H1 (cell line): ENCODE measurements at regions not wholly inside any gene's neighbourhood (a gene's known extent, or its start where the extent isn't known, plus 50 kb on each side); places are given as distances from the start of the nearest gene placed in this dataset.

Experiments
- CTCF ChIA-PET: fragments of 300-600 bp; sonication (Branson Sonifier 250); formaldehyde crosslinking; loops from one replicate; lab custom pipeline; 2021; ENCODE audit not compliant: partially characterized antibody; lab: Charles Lee
- POLR2A ChIA-PET: fragments of 300-600 bp; sonication (Branson Sonifier 250); formaldehyde crosslinking; loops from one replicate; lab custom pipeline; 2021; ENCODE audit warnings: inconsistent platforms; ENCODE audit not compliant: partially characterized antibody; lab: Charles Lee
- DNase-seq, 2 experiments: peaks; one replicate each; pipeline versions ENCODE4 v3.0.0 to v3.0.0-alpha.2; 2010 to 2022; ENCODE audit warnings: low spot score in 2 of 2, low read depth in 1 of 2, mixed read lengths in 1 of 2
- FAIRE-seq: peaks from 2 replicates; lab custom pipeline; 2011; peaks lifted over from hg19 to GRCh38; lab: Jason Lieb, UNC
- H2AFZ ChIP-seq: 2 replicates; pipeline ENCODE4 v1.8.1; 2012; ENCODE audit warnings: low read length, inconsistent platforms
- H2AK5ac ChIP-seq: 2 replicates; pipeline ENCODE4 v1.6.1; 2013; ENCODE audit warnings: low read depth, low read length
- H2BK120ac ChIP-seq: replicated peaks from 2 replicates; pipeline ENCODE3; 2013; ENCODE audit warnings: low read depth, low read length, inconsistent platforms
- H2BK12ac ChIP-seq: 2 replicates; pipeline ENCODE4 v1.6.1; 2013; ENCODE audit warnings: low read depth, low read length
- H2BK15ac ChIP-seq: 2 replicates; pipeline ENCODE4 v1.6.1; 2013; ENCODE audit warnings: low read length
- H2BK20ac ChIP-seq: 2 replicates; pipeline ENCODE4 v1.6.1; 2013; ENCODE audit warnings: low read length
- H2BK5ac ChIP-seq: 2 replicates; pipeline ENCODE4 v1.6.1; 2013; ENCODE audit warnings: low read depth, low read length
- H3K14ac ChIP-seq: 2 replicates; pipeline ENCODE4 v1.6.1; 2013; ENCODE audit warnings: inconsistent platforms; ENCODE audit not compliant: insufficient read length
- H3K18ac ChIP-seq: 2 replicates; pipeline ENCODE4 v1.6.1; 2013; ENCODE audit warnings: low read length; ENCODE audit errors: extremely low read depth
- H3K23ac ChIP-seq: 2 replicates; pipeline ENCODE4 v1.6.1; 2013; ENCODE audit warnings: inconsistent platforms; ENCODE audit not compliant: insufficient read length
- H3K23me2 ChIP-seq: 2 replicates; pipeline ENCODE4 v1.6.1; 2013; ENCODE audit warnings: low read depth, low read length
- H3K27ac ChIP-seq: 2 replicates; pipeline ENCODE4 v1.6.1; 2011; ENCODE audit warnings: low read depth, low read length, inconsistent platforms
- H3K27me3 ChIP-seq, 4 experiments: replicated peaks in 1 of 4; 1 replicate in 1 of 4; 2 replicates in 3 of 4; pipeline versions ENCODE4 v1.6.1 to v1.8.1; 2011 to 2013; ENCODE audit warnings: low read length in 3 of 4, mild to moderate bottlenecking in 3 of 4, inconsistent platforms in 2 of 4, mixed read lengths in 2 of 4, moderate library complexity in 1 of 4; ENCODE audit not compliant: control insufficient read depth in 3 of 4, insufficient read depth in 3 of 4; ENCODE audit errors: extremely low read depth in 1 of 4
- H3K36me3 ChIP-seq, 4 experiments: 2 replicates each; pipeline versions ENCODE4 v1.6.1 to v1.8.1; 2011 to 2013; ENCODE audit warnings: mild to moderate bottlenecking in 4 of 4, low read length in 3 of 4, moderate library complexity in 2 of 4, control low read depth in 1 of 4, inconsistent platforms in 1 of 4; ENCODE audit not compliant: insufficient read depth in 4 of 4, control insufficient read depth in 2 of 4
- H3K4ac ChIP-seq: replicated peaks from 2 replicates; pipeline ENCODE3; 2013; ENCODE audit warnings: low read length, low read depth, mixed read lengths, inconsistent platforms; ENCODE audit not compliant: insufficient read length
- H3K4me1 ChIP-seq, 4 experiments: replicated peaks in 1 of 4; 1 replicate in 1 of 4; 2 replicates in 3 of 4; pipeline versions ENCODE4 v1.6.1 to v1.8.1; 2011 to 2013; ENCODE audit warnings: low read length in 3 of 4, inconsistent platforms in 2 of 4, mixed read lengths in 1 of 4; ENCODE audit not compliant: insufficient read depth in 4 of 4, control insufficient read depth in 3 of 4
- H3K4me2 ChIP-seq, 2 experiments: 2 replicates each; pipeline versions ENCODE4 v1.6.1 to v1.8.1; 2011 to 2013; ENCODE audit warnings: low read depth in 2 of 2, low read length in 2 of 2, control low read depth in 1 of 2, inconsistent platforms in 1 of 2, mild to moderate bottlenecking in 1 of 2; ENCODE audit not compliant: insufficient read depth in 1 of 2
- H3K4me3 ChIP-seq, 4 experiments: fragments of 200-600, 300-600 bp in 1 of 4; sonication (generic), shearing (Covaris generic), sonication (Bioruptor Twin) in 1 of 4; 2 replicates each; pipeline versions ENCODE4 v1.5.1 to v1.8.1; 2011 to 2016; ENCODE audit warnings: low read length in 4 of 4, low read depth in 3 of 4, control low read depth in 2 of 4, inconsistent platforms in 2 of 4, mild to moderate bottlenecking in 2 of 4, mixed read lengths in 1 of 4, moderate library complexity in 1 of 4; ENCODE audit not compliant: insufficient read depth in 2 of 4; ENCODE audit errors: extremely low read depth in 1 of 4
- H3K56ac ChIP-seq: replicated peaks from 2 replicates; pipeline ENCODE3; 2013; ENCODE audit warnings: low read depth, mild to moderate bottlenecking, mixed read lengths, low read length, inconsistent platforms; ENCODE audit not compliant: insufficient read length
- H3K79me1 ChIP-seq: 2 replicates; pipeline ENCODE4 v1.6.1; 2013; ENCODE audit warnings: low read depth, low read length, control low read depth
- H3K79me2 ChIP-seq, 2 experiments: 2 replicates each; pipeline versions ENCODE4 v1.6.1 to v1.8.1; 2012 to 2013; ENCODE audit warnings: low read length in 2 of 2, mild to moderate bottlenecking in 2 of 2, inconsistent platforms in 1 of 2; ENCODE audit not compliant: insufficient read depth in 2 of 2, control insufficient read depth in 1 of 2
- H3K9ac ChIP-seq, 4 experiments: replicated peaks in 1 of 4; 1 replicate in 1 of 4; 2 replicates in 3 of 4; pipeline versions ENCODE4 v1.6.1 to v1.8.1; 2011 to 2013; ENCODE audit warnings: low read depth in 3 of 4, low read length in 3 of 4, control low read depth in 2 of 4, mild to moderate bottlenecking in 2 of 4, moderate library complexity in 2 of 4, inconsistent platforms in 1 of 4; ENCODE audit errors: extremely low read depth in 1 of 4
- H3K9me3 ChIP-seq, 2 experiments: 2 replicates each; pipeline versions ENCODE4 v1.6.1 to v1.8.1; 2012 to 2013; ENCODE audit warnings: mild to moderate bottlenecking in 2 of 2, moderate library complexity in 2 of 2, control low read depth in 1 of 2, inconsistent platforms in 1 of 2, low read depth in 1 of 2, low read length in 1 of 2, mixed read lengths in 1 of 2; ENCODE audit not compliant: insufficient read depth in 2 of 2
- H4K20me1 ChIP-seq, 2 experiments: replicated peaks in 1 of 2; 2 replicates each; pipeline versions ENCODE3 to v1.8.1; 2011 to 2013; ENCODE audit warnings: inconsistent platforms in 2 of 2, low read length in 2 of 2, mild to moderate bottlenecking in 1 of 2; ENCODE audit not compliant: insufficient read depth in 2 of 2, control insufficient read depth in 1 of 2
- H4K5ac ChIP-seq: 2 replicates; pipeline ENCODE4 v1.6.1; 2013; ENCODE audit warnings: low read length, low read depth, mixed read lengths, inconsistent platforms; ENCODE audit not compliant: insufficient read length
- H4K8ac ChIP-seq: 2 replicates; pipeline ENCODE4 v1.8.0; 2013; ENCODE audit warnings: mild to moderate bottlenecking, moderate library complexity, low read length, inconsistent platforms; ENCODE audit not compliant: insufficient read depth; ENCODE audit errors: extremely low read depth
- H4K91ac ChIP-seq: replicated peaks from 2 replicates; pipeline ENCODE3; 2013; ENCODE audit warnings: low read length, mixed read lengths, inconsistent platforms; ENCODE audit not compliant: insufficient read length
- CHD2 ChIP-seq: IDR thresholded peaks from 2 replicates; pipeline ENCODE4 v1.6.1; 2012; ENCODE audit warnings: low read length, improper control_type of control experiment
- NANOG ChIP-seq: IDR thresholded peaks from 2 replicates; pipeline ENCODE4 v1.6.1; 2011; ENCODE audit warnings: low read length, low read depth, mild to moderate bottlenecking, inconsistent platforms; ENCODE audit not compliant: insufficient read depth, poor library complexity, severe bottlenecking
- POLR2AphosphoS5 ChIP-seq: IDR thresholded peaks from 2 replicates; pipeline ENCODE4 v1.6.1; 2011; ENCODE audit warnings: low read depth, low read length
- WGBS, 2 experiments: shearing (Covaris generic) in 1 of 2; methylation state at CpG; one replicate each; pipeline versions ENCODE4 v1.1.6 to v1.1.7; 2013 to 2015; ENCODE audit warnings: low lambda C conversion rate in 2 of 2, mixed read lengths in 2 of 2, inconsistent platforms in 1 of 2, low coverage in 1 of 2, missing lambda C conversion rate in 1 of 2; ENCODE audit not compliant: insufficient replicate concordance in 2 of 2, insufficient coverage in 1 of 2, insufficient read length in 1 of 2; ENCODE audit errors: extremely low coverage in 1 of 2, missing lambda C conversion rate in 1 of 2; 5-methylcytosine and 5-hydroxymethylcytosine counted together

DNA sequence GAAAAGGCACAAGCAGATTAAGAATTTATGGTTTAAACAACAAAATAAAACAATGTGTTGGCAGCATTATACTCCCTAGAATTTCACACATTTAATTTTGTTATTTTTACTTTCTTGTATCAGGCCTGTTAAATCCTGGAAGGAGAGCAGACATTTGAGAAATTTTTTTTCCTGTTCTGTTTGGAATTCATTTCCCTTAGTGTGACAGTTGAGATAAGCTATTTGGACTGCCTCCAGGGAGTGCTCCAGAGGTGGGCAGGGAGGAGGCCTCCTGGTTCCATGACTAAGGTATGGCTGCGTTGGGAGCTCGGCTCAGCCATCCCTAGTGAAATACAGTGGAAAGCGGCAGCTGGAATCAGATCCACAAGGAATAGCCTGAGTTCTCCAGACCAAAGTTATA lies 185.7 kb downstream of the KCNRG start:
- Histone ChIP-seq H2BK120ac (no peak overlapping the region), H2BK20ac (no peak overlapping the region), H3K27me3 (no peaks in the 10 kb centered on the region), H3K4me3 (no peak overlapping the region), H3K27ac (no peak overlapping the region), H3K23me2 (no peaks in the 10 kb centered on the region), H3K36me3 (no peaks in the 10 kb centered on the region), H2AK5ac (no peak overlapping the region), H4K5ac (no peak overlapping the region), H2AFZ (no peak overlapping the region), H3K56ac (no peak overlapping the region), H3K14ac (no peak overlapping the region), H3K18ac (no peak overlapping the region), H3K9me3 (no peaks in the 10 kb centered on the region), H3K23ac (no peak overlapping the region), H3K9ac (no peak overlapping the region), H3K4ac (no peak overlapping the region), H4K91ac (no peak overlapping the region), H2BK15ac (no peak overlapping the region), H3K79me2 (no peaks in the 10 kb centered on the region), H2BK12ac (no peak overlapping the region), H3K4me2 (no peak overlapping the region), H3K4me1 (no peaks in the 10 kb centered on the region), H4K8ac (no peak overlapping the region), H3K79me1 (no peaks in the 10 kb centered on the region), H2BK5ac (no peak overlapping the region), H4K20me1 (no peaks in the 10 kb centered on the region)
- no peak for TF ChIP-seq NANOG
- no peak for TF ChIP-seq CHD2
- TF ChIP-seq POLR2AphosphoS5: no peak
- 93% methylated on average over 3 of the region's 3 CpGs; no CpG with 5 or more reads in 1 of the 2 experiments for WGBS, 2 experiments
- CTCF ChIA-PET: interaction anchor here (1.1 to 4.0 kb wide), 5 partner anchors 9 to 711 kb away, joined by 3 to 18 read pairs (median 3); no protein-coding TSS in a partner anchor
- POLR2A ChIA-PET: interaction anchor here (2.1 kb wide), 1 partner anchor 9 kb away, joined by 6 read pairs; no protein-coding TSS in a partner anchor
- FAIRE-seq (no peak), DNase-seq (no peak)
